ENCODE measurements at regions not wholly inside any gene's neighbourhood (a gene's known extent, or its start where the extent isn't known, plus 50 kb on each side); places are given as distances from the start of the nearest gene placed in this dataset.
"Not testable (repeated sequence)": the region's sequence is repeated elsewhere in the genome, so short reads cannot be mapped to it uniquely, and the experiment has no call there.

DNA sequence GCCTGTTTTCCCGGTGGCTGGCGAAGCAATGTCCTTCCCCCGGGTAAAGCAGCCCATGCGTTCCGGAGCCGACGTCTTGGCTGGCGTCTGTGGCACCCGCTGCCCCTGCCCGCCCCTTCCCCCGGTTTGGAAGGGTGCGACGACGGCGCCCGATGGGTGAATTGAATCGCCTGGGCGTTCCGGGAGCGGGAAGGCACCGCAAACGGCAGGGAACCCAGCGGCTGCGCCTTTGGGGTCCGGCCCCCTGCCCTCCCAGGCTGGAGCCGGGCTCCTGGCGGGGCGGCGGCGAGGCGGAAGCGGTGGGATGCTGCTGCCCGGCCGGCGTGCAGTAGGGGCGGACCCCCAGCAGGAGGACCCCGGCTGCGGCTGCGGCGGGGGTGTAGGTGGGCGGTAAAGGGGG is 123.6 kb upstream of the RHOU start:
- H3K27ac ChIP-seq; H3K36me3 ChIP-seq; H3K27me3 ChIP-seq; H3K9me3 ChIP-seq; H3K4me3 ChIP-seq; DNase-seq; intact Hi-C loops (cut with DNase I); H3K4me1 ChIP-seq: not testable (repeated sequence)
- WGBS, 2 donors = no CpG with 5 or more reads among the region's 41 CpGs

DNA sequence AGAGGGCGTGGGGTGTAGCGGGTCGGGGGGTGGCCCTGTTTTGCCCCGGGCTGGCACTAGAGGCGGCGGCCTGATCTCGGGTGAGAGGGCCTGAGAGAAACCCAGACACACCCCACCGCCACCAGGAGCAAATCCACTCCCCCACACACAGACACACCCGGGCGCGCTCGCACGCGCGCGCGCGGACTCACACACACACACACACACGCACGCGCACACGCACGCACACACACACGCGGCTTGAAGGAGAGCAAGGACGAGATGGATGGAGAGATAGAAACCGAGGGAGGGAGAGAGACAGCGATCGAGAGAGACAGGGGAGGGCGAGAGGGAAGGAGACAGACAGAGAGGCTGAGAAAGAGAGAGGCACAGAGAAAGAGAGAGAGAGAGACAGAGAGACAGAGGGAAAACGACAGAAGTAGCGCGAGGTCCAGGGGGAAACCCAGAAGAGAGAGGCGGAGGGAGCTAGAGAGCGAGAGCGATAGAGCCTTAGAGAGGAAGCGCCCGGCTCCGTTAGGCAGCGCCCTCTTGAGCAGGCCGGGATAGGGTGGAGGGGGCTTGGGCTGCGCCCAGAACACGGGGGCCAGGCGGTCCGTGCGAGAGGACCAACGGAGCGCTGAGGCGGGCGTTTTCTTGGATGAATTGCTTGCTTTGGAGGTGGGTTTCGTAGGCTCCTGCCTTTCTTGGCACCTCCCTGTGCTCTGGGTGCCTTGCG is 113.1 kb upstream of the RHOU start:
- H3K36me3 ChIP-seq; H3K27ac ChIP-seq; intact Hi-C loops (cut with DNase I); H3K4me1 ChIP-seq; DNase-seq; H3K9me3 ChIP-seq; H3K27me3 ChIP-seq: not testable (repeated sequence)
- peak overlapping the region in 2 of 4 donors; percentile 26 to 48 for H3K4me3 ChIP-seq
- 57% methylated on average over 14 of the region's 52 CpGs; no CpG with 5 or more reads in 1 of the 2 donors for whole genome bisulfite sequencing, 2 donors

DNA sequence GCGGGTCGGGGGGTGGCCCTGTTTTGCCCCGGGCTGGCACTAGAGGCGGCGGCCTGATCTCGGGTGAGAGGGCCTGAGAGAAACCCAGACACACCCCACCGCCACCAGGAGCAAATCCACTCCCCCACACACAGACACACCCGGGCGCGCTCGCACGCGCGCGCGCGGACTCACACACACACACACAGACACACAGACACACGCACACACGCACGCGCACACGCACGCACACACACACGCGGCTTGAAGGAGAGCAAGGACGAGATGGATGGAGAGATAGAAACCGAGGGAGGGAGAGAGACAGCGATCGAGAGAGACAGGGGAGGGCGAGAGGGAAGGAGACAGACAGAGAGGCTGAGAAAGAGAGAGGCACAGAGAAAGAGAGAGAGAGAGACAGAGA is 108.8 kb upstream of the RHOU start:
- DNase-seq; H3K27me3 ChIP-seq; H3K4me3 ChIP-seq; intact Hi-C loops (cut with DNase I); H3K9me3 ChIP-seq; H3K4me1 ChIP-seq; H3K27ac ChIP-seq; H3K36me3 ChIP-seq: not testable (repeated sequence)
- WGBS, 2 donors = 83% methylated on average over 11 of the region's 30 CpGs; no CpG with 5 or more reads in 1 of the 2 donors

DNA sequence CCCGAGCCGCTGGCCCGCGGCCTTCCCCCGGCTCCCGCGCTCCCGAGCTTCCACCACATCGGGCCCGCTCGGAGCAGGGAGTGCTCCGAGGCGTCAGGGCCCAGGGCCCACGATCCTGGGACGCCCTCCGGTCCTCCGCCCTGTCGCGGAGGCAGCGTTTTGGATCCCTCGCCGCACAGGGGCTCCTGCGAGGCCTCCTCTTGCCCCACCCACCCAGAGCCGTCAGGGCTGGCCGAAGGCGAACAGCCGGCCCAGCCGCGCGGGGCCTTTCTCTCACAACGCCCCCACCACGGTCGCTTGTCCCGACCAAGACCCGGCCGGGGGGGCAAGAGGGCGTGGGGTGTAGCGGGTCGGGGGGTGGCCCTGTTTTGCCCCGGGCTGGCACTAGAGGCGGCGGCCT is 102.4 kb upstream of the RHOU start:
- H3K27me3 ChIP-seq; intact Hi-C loops (cut with DNase I); DNase-seq; H3K9me3 ChIP-seq; H3K36me3 ChIP-seq; H3K27ac ChIP-seq; H3K4me1 ChIP-seq: not testable (repeated sequence)
- H3K4me3 ChIP-seq = peak overlapping the region in 2 of 4 donors; percentile 27 to 40
- no CpG with 5 or more reads among the region's 42 CpGs for WGBS, 2 donors

DNA sequence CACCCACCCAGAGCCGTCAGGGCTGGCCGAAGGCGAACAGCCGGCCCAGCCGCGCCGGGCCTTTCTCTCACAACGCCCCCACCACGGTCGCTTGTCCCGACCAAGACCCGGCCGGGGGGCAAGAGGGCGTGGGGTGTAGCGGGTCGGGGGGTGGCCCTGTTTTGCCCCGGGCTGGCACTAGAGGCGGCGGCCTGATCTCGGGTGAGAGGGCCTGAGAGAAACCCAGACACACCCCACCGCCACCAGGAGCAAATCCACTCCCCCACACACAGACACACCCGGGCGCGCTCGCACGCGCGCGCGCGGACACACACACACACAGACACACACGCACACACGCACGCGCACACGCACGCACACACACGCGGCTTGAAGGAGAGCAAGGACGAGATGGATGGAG is 100.0 kb upstream of the RHOU start:
- H3K36me3 ChIP-seq; H3K9me3 ChIP-seq; DNase-seq; H3K4me1 ChIP-seq; intact Hi-C loops (cut with DNase I); H3K27me3 ChIP-seq: not testable (repeated sequence)
- Histone ChIP-seq H3K27ac (peak overlapping the region in 2 of 4 donors; percentile 9 to 13), H3K4me3 (peak overlapping the region; percentile 22 to 56 (median 43))
- 16% methylated on average over 9 of the region's 40 CpGs; no CpG with 5 or more reads in 1 of the 2 donors for WGBS, 2 donors

DNA sequence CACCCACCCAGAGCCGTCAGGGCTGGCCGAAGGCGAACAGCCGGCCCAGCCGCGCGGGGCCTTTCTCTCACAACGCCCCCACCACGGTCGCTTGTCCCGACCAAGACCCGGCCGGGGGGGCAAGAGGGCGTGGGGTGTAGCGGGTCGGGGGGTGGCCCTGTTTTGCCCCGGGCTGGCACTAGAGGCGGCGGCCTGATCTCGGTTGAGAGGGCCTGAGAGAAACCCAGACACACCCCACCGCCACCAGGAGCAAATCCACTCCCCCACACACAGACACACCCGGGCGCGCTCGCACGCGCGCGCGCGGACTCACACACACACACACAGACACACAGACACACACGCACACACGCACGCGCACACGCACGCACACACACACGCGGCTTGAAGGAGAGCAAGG is 97.8 kb upstream of the RHOU start:
- H3K9me3 ChIP-seq; H3K36me3 ChIP-seq; H3K4me1 ChIP-seq; H3K27ac ChIP-seq; DNase-seq; intact Hi-C loops (cut with DNase I); H3K27me3 ChIP-seq: not testable (repeated sequence)
- WGBS, 2 donors = no CpG with 5 or more reads among the region's 39 CpGs
- peak overlapping the region in 3 of 4 donors; percentile 37 to 61 (median 46) for H3K4me3 ChIP-seq

DNA sequence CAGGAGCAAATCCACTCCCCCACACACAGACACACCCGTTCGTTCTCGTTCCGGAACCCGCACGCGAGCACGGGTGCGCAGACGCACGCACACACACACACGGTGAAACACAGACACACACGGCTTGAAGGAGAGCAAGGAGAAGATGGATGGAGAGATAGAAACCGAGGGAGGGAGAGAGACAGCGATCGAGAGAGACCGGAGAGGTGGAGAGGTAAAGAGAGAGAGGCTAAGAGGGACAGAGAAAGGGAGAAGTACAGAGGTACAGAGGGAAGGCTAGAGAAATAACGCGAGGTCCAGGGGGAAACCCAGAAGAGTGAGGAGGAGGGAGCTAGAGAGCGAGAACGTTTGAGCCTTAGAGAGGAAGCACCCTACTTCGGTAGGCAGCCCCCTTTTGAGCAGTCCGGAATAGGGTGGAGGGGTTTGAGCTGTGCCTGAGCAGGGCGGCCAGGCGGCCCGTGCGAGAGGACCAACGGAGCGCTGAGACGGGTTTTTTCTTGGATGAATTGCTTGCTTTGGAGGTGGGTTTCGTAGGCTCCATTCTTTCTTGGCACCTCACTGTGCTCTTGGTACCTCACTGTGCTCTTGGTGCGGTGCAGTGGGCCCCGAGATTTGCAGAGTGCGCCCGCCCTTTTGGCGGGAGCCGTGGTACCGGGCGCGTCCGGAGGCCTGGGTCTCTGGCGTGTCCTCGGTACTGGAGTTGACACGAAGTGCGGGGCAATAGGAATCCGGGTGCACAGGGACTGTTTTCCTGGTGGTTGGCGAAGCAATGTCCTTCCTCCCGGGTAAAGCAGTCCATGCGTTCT is 88.4 kb upstream of the RHOU start:
- Histone ChIP-seq H3K4me1 (peaks cover 14 to 25% (median 18%) of the 10 kb centered on the region in 3 donors), H3K27ac (peak overlapping the region in 2 of 4 donors; percentile 1 to 2), H3K36me3 (no peaks in the 10 kb centered on the region), H3K27me3 (peaks cover 0 to 54% (median 19%) of the 10 kb centered on the region in 4 donors), H3K4me3 (peak overlapping the region; percentile 26 to 63 (median 44)), H3K9me3 (no peaks in the 10 kb centered on the region)
- TF ChIP-seq, protein P1, sequence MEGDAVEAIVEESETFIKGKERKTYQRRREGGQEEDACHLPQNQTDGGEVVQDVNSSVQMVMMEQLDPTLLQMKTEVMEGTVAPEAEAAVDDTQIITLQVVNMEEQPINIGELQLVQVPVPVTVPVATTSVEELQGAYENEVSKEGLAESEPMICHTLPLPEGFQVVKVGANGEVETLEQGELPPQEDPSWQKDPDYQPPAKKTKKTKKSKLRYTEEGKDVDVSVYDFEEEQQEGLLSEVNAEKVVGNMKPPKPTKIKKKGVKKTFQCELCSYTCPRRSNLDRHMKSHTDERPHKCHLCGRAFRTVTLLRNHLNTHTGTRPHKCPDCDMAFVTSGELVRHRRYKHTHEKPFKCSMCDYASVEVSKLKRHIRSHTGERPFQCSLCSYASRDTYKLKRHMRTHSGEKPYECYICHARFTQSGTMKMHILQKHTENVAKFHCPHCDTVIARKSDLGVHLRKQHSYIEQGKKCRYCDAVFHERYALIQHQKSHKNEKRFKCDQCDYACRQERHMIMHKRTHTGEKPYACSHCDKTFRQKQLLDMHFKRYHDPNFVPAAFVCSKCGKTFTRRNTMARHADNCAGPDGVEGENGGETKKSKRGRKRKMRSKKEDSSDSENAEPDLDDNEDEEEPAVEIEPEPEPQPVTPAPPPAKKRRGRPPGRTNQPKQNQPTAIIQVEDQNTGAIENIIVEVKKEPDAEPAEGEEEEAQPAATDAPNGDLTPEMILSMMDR (IDR thresholded peaks at IDR 0.05) = no peak
- TF ChIP-seq POLR2A (IDR thresholded peaks at IDR 0.05) = peak in 1 of 4 donors; percentile 6
- WGBS, 2 donors = 0 to 1% methylated on average over 25 to 30 of the region's 49 CpGs
- DNase-seq = no peak
- intact Hi-C loops (cut with DNase I) = no loop called here
